SK-N-SH (cell line): ENCODE measurements at regions not wholly inside any gene's neighbourhood (a gene's known extent, or its start where the extent isn't known, plus 50 kb on each side); places are given as distances from the start of the nearest gene placed in this dataset.

Source experiments
- CTCF ChIA-PET: fragments of 300-600, 350-600 bp; formaldehyde crosslinking; extraction: SDS; loops from one replicate; lab custom pipeline; 2021; lab: Yijun Ruan, JAX
- POLR2A ChIA-PET: fragments of 350-600 bp; sonication (Branson Sonifier 250); formaldehyde crosslinking; extraction: SDS; loops from one replicate; lab custom pipeline; 2020; ENCODE audit warnings: antibody characterized with exemption, inconsistent platforms; lab: Yijun Ruan, JAX
- DNase-seq: peaks from one replicate; pipeline ENCODE4 v3.0.0; 2012
- H2AFZ ChIP-seq: fragments of 200-600 bp; sonication (generic); 2 replicates; pipeline ENCODE4 v1.8.1; 2016; ENCODE audit warnings: antibody characterized with exemption, mild to moderate bottlenecking, low read depth
- H3F3A ChIP-seq: fragments of 200-600 bp; sonication (generic); replicated peaks from 2 replicates; pipeline ENCODE3; 2016; ENCODE audit warnings: antibody characterized with exemption, mild to moderate bottlenecking; ENCODE audit not compliant: insufficient read depth
- H3K27ac ChIP-seq, 2 experiments: fragments of 200-500 bp in 1 of 2; fragments of 200-600 bp in 1 of 2; sonication (Bioruptor generic) in 1 of 2; sonication (generic), shearing (Covaris generic) in 1 of 2; 2 replicates each; pipeline versions ENCODE4 v1.5.1 to v1.6.1; 2014 to 2016; ENCODE audit warnings: low read depth in 2 of 2, inconsistent platforms in 1 of 2, low read length in 1 of 2, mild to moderate bottlenecking in 1 of 2, mixed read lengths in 1 of 2
- H3K27me3 ChIP-seq: fragments of 200-600 bp; sonication (generic), shearing (Covaris generic); 2 replicates; pipeline ENCODE4 v1.6.1; 2016; ENCODE audit warnings: mixed run types; ENCODE audit not compliant: insufficient read depth
- H3K36me3 ChIP-seq, 2 experiments: fragments of 200-500 bp in 1 of 2; fragments of 200-600 bp in 1 of 2; sonication (Bioruptor generic) in 1 of 2; sonication (generic) in 1 of 2; replicated peaks in 1 of 2; 2 replicates each; pipeline versions ENCODE3 to v1.5.1; 2014 to 2016; ENCODE audit warnings: low read length in 1 of 2, mild to moderate bottlenecking in 1 of 2; ENCODE audit not compliant: insufficient read depth in 2 of 2, control insufficient read depth in 1 of 2
- H3K4me1 ChIP-seq, 2 experiments: fragments of 200-500 bp in 1 of 2; fragments of 200-600 bp in 1 of 2; sonication (Bioruptor generic) in 1 of 2; sonication (generic), shearing (Covaris generic) in 1 of 2; 2 replicates each; pipeline versions ENCODE4 v1.5.1 to v1.6.1; 2014 to 2016; ENCODE audit warnings: low read depth in 1 of 2, low read length in 1 of 2, mixed run types in 1 of 2; ENCODE audit not compliant: insufficient read depth in 2 of 2, control insufficient read depth in 1 of 2
- H3K4me2 ChIP-seq: fragments of 200-600 bp; sonication (generic), shearing (Covaris generic); 2 replicates; pipeline ENCODE4 v1.6.1; 2017; ENCODE audit warnings: mixed run types
- H3K4me3 ChIP-seq, 2 experiments: fragments of 200-500 bp in 1 of 2; fragments of 200-600 bp in 1 of 2; sonication (Bioruptor generic) in 1 of 2; sonication (generic), shearing (Covaris generic) in 1 of 2; 2 replicates each; pipeline versions ENCODE4 v1.5.1 to v1.8.1; 2014 to 2016; ENCODE audit warnings: low read depth in 2 of 2, inconsistent platforms in 1 of 2, low read length in 1 of 2, mild to moderate bottlenecking in 1 of 2, mixed read lengths in 1 of 2, moderate library complexity in 1 of 2
- H3K79me2 ChIP-seq: fragments of 200-600 bp; sonication (generic); 2 replicates; pipeline ENCODE4 v1.8.1; 2017; ENCODE audit warnings: mild to moderate bottlenecking; ENCODE audit not compliant: insufficient read depth
- H3K9ac ChIP-seq: fragments of 200-600 bp; sonication (generic); 2 replicates; pipeline ENCODE4 v1.6.1; 2017; ENCODE audit warnings: mixed run types
- H3K9me2 ChIP-seq: fragments of 200-600 bp; sonication (generic); 2 replicates; pipeline ENCODE4 v1.6.1; 2017; ENCODE audit warnings: mixed run types
- H3K9me3 ChIP-seq: fragments of 200-600 bp; sonication (generic); 2 replicates; pipeline ENCODE4 v1.6.1; 2017; ENCODE audit warnings: mixed run types, mild to moderate bottlenecking, moderate library complexity
- H4K20me1 ChIP-seq: fragments of 200-600 bp; sonication (generic); 2 replicates; pipeline ENCODE4 v1.6.1; 2017; ENCODE audit warnings: mild to moderate bottlenecking, mixed run types; ENCODE audit not compliant: insufficient read depth
- ELF1 ChIP-seq: IDR thresholded peaks from 2 replicates; pipeline ENCODE4 v1.4.0; 2012
- EZH2phosphoT487 ChIP-seq: fragments of 200-600 bp; sonication (generic); IDR thresholded peaks from 2 replicates; pipeline ENCODE4 v1.6.1; 2017; ENCODE audit warnings: low read depth, mixed run types, mild to moderate bottlenecking, antibody characterized with exemption, moderate library complexity, borderline replicate concordance
- FOXM1 ChIP-seq: IDR thresholded peaks from 2 replicates; pipeline ENCODE4 v1.4.0; 2012; ENCODE audit warnings: low read depth, mild to moderate bottlenecking
- GATA2 ChIP-seq: sonication (generic); formaldehyde crosslinking; IDR thresholded peaks from 2 replicates; pipeline ENCODE4 v1.5.0; 2020; ENCODE audit warnings: mild to moderate bottlenecking, missing genetic modification reagents
- JUND ChIP-seq: IDR thresholded peaks from 2 replicates; pipeline ENCODE4 v1.4.0; 2012
- MEF2A ChIP-seq: IDR thresholded peaks from 2 replicates; pipeline ENCODE4 v1.4.0; 2012; ENCODE audit warnings: low read depth, borderline replicate concordance
- POLR2AphosphoS5 ChIP-seq: IDR thresholded peaks from 2 replicates; pipeline ENCODE4 v1.6.1; 2012; ENCODE audit warnings: low read depth, low read length
- RAD21 ChIP-seq: IDR thresholded peaks from 2 replicates; pipeline ENCODE4 v1.6.1; 2012; ENCODE audit warnings: mild to moderate bottlenecking, low read length
- SIN3A ChIP-seq: IDR thresholded peaks from 2 replicates; pipeline ENCODE4 v1.6.1; 2012; ENCODE audit warnings: low read depth, mild to moderate bottlenecking, low read length, moderate library complexity, borderline replicate concordance
- SMC3 ChIP-seq: IDR thresholded peaks from 2 replicates; pipeline ENCODE4 v1.6.1; 2012; ENCODE audit warnings: low read depth, low read length, improper control_type of control experiment
- TEAD4 ChIP-seq: IDR thresholded peaks from 2 replicates; pipeline ENCODE4 v1.4.0; 2012; ENCODE audit warnings: mild to moderate bottlenecking, borderline replicate concordance; ENCODE audit not compliant: insufficient read depth
- WGBS: methylation state at CpG from one replicate; pipeline ENCODE4 v1.1.6; 2017; ENCODE audit warnings: low lambda C conversion rate; 5-methylcytosine and 5-hydroxymethylcytosine counted together
- TF ChIP-seq, protein P1 (sequence below): IDR thresholded peaks from 2 replicates; pipeline ENCODE4 v1.4.0; 2012; ENCODE audit warnings: low read depth
- TF ChIP-seq, protein P2 (sequence below): fragments of 150-350 bp; IDR thresholded peaks from 2 replicates; pipeline ENCODE4 v1.6.1; 2016; ENCODE audit warnings: mild to moderate bottlenecking, low read depth, low read length
- TF ChIP-seq, protein P3 (sequence below): IDR thresholded peaks from 2 replicates; pipeline ENCODE4; 2012
- TF ChIP-seq, protein P4 (sequence below): fragments of 200-600 bp; sonication (generic); IDR thresholded peaks from 2 replicates; pipeline ENCODE4 v1.6.1; 2017; ENCODE audit warnings: antibody characterized with exemption, mild to moderate bottlenecking, moderate library complexity
- TF ChIP-seq, protein P5 (sequence below): IDR thresholded peaks from 2 replicates; pipeline ENCODE4 v1.4.0; 2012; ENCODE audit warnings: low read depth, borderline replicate concordance

DNA sequence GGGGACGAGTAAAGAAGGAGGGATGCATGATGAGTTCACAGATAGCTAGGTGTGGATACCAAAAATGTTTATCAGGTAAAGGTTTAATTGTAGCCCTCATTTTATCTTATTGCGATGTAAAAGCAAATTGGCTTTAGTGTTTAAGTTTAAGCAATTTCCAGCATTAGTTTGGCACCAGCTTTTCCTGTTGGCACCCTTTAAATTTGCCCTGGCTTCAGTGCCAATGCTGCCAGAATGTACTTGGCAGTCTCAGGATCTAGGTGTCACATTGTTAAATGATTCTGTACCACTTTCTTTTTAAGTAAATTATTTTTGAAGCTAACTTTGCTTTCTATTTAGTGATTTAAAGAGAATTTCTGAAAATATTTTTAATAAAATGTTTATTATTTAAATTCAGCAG lies 681.8 kb downstream of the PCDH18 start:
- Histone ChIP-seq H2AFZ (no peak overlapping the region), H3K27me3 (no peaks in the 10 kb centered on the region), H3K9ac (no peak overlapping the region), H3K4me1 (no peaks in the 10 kb centered on the region), H3K27ac (no peak overlapping the region), H3K9me2 (no peaks in the 10 kb centered on the region), H3K4me2 (no peak overlapping the region), H3F3A (no peaks in the 10 kb centered on the region)
- POLR2A ChIA-PET = no interaction called here
- WGBS = 40% methylated on average over 2 of the region's 2 CpGs
- CTCF ChIA-PET = interaction anchor here (0.6 to 1.5 kb wide), 3 partner anchors 12 to 70 kb away, joined by 3 to 6 read pairs (median 3); no protein-coding TSS in a partner anchor
- TF ChIP-seq RAD21 (no peak), SIN3A (no peak), GATA2 (CRISPR knock-in tag) (no peak), SMC3 (no peak), TEAD4 (no peak), ELF1 (no peak)
- TF ChIP-seq, protein P1, sequence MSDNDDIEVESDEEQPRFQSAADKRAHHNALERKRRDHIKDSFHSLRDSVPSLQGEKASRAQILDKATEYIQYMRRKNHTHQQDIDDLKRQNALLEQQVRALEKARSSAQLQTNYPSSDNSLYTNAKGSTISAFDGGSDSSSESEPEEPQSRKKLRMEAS = no peak
- TF ChIP-seq, all 33 proteins: peak for 0
- Histone ChIP-seq H3K4me3 (no peak overlapping the region), H4K20me1 (no peaks in the 10 kb centered on the region), H3K79me2 (no peaks in the 10 kb centered on the region), H3K36me3 (no peaks in the 10 kb centered on the region), H3K9me3 (no peaks in the 10 kb centered on the region)
- DNase-seq = no peak

DNA sequence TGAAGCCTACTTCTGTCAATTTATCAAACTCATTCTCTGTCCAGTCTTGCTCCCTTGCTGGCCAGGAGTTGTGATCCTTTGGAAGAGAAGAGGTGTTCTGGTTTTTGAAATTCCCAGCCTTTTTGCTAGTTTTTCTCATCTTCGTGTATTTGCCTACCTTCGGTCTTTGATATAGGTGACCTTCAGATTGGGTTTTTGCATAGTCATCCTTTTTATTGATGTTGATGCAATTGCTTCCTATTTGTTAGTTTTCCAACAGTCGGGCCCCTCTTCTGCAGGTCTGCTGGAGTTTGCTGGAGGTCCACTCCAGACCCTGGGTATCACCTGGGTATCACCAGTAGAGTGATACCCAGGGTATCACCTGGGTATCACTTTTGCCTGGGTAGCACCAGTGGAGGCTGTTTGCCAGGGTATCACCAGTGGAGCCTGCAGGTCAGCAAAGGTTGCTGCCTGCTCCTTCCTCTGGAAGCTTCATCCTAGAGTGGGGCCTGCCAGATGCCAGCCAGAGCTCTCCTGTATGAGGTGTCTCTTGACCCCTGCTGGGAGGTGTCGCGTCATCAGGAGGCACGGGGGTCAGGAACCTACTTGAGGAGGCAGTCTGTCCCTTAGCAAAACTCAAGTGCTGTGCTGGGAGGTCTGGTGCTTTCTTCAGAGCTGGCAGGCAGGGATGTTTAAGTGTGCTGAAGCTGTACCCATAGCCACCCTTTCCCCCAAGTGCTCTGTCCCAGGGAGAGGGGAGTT lies 684.2 kb downstream of the PCDH18 start:
- Histone ChIP-seq H3K9me3 (no peaks in the 10 kb centered on the region), H2AFZ (no peak overlapping the region), H3K4me2 (no peak overlapping the region), H3F3A (no peaks in the 10 kb centered on the region), H3K9me2 (no peaks in the 10 kb centered on the region), H3K4me1 (no peaks in the 10 kb centered on the region), H3K27ac (no peak overlapping the region), H3K9ac (no peak overlapping the region), H3K4me3 (no peak overlapping the region), H3K36me3 (no peaks in the 10 kb centered on the region), H3K79me2 (no peaks in the 10 kb centered on the region), H4K20me1 (no peaks in the 10 kb centered on the region), H3K27me3 (no peaks in the 10 kb centered on the region)
- ChIA-PET CTCF (interaction anchor here (1.0 to 1.3 kb wide), 2 partner anchors 10 to 16 kb away, joined by 3 to 4 read pairs; no protein-coding TSS in a partner anchor), POLR2A (no interaction called here)
- TF ChIP-seq, protein P2, sequence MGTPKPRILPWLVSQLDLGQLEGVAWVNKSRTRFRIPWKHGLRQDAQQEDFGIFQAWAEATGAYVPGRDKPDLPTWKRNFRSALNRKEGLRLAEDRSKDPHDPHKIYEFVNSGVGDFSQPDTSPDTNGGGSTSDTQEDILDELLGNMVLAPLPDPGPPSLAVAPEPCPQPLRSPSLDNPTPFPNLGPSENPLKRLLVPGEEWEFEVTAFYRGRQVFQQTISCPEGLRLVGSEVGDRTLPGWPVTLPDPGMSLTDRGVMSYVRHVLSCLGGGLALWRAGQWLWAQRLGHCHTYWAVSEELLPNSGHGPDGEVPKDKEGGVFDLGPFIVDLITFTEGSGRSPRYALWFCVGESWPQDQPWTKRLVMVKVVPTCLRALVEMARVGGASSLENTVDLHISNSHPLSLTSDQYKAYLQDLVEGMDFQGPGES = no peak
- TF ChIP-seq EZH2phosphoT487 (no peak), FOXM1 (no peak), JUND (no peak), MEF2A (no peak), GATA2 (CRISPR knock-in tag) (no peak), POLR2AphosphoS5 (no peak)
- TF ChIP-seq, protein P3, sequence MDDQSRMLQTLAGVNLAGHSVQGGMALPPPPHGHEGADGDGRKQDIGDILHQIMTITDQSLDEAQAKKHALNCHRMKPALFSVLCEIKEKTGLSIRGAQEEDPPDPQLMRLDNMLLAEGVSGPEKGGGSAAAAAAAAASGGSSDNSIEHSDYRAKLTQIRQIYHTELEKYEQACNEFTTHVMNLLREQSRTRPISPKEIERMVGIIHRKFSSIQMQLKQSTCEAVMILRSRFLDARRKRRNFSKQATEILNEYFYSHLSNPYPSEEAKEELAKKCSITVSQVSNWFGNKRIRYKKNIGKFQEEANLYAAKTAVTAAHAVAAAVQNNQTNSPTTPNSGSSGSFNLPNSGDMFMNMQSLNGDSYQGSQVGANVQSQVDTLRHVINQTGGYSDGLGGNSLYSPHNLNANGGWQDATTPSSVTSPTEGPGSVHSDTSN = no peak
- TF ChIP-seq, protein P4, sequence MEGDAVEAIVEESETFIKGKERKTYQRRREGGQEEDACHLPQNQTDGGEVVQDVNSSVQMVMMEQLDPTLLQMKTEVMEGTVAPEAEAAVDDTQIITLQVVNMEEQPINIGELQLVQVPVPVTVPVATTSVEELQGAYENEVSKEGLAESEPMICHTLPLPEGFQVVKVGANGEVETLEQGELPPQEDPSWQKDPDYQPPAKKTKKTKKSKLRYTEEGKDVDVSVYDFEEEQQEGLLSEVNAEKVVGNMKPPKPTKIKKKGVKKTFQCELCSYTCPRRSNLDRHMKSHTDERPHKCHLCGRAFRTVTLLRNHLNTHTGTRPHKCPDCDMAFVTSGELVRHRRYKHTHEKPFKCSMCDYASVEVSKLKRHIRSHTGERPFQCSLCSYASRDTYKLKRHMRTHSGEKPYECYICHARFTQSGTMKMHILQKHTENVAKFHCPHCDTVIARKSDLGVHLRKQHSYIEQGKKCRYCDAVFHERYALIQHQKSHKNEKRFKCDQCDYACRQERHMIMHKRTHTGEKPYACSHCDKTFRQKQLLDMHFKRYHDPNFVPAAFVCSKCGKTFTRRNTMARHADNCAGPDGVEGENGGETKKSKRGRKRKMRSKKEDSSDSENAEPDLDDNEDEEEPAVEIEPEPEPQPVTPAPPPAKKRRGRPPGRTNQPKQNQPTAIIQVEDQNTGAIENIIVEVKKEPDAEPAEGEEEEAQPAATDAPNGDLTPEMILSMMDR = no peak
- TF ChIP-seq, protein P5, sequence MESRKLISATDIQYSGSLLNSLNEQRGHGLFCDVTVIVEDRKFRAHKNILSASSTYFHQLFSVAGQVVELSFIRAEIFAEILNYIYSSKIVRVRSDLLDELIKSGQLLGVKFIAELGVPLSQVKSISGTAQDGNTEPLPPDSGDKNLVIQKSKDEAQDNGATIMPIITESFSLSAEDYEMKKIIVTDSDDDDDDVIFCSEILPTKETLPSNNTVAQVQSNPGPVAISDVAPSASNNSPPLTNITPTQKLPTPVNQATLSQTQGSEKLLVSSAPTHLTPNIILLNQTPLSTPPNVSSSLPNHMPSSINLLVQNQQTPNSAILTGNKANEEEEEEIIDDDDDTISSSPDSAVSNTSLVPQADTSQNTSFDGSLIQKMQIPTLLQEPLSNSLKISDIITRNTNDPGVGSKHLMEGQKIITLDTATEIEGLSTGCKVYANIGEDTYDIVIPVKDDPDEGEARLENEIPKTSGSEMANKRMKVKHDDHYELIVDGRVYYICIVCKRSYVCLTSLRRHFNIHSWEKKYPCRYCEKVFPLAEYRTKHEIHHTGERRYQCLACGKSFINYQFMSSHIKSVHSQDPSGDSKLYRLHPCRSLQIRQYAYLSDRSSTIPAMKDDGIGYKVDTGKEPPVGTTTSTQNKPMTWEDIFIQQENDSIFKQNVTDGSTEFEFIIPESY = no peak
- 51% methylated on average over 3 of the region's 6 CpGs for WGBS
- no peak for DNase-seq
